ES-I3 (cell line): ENCODE measurements at regions not wholly inside any gene's neighbourhood (a gene's known extent, or its start where the extent isn't known, plus 50 kb on each side); places are given as distances from the start of the nearest gene placed in this dataset.

Experiments used
- H3K36me3 ChIP-seq: 2 replicates; pipeline ENCODE4 v1.6.1; 2013; ENCODE audit warnings: mild to moderate bottlenecking, low read length, control low read depth, moderate library complexity; ENCODE audit not compliant: insufficient read depth
- H3K4me1 ChIP-seq: 2 replicates; pipeline ENCODE4 v1.6.1; 2013; ENCODE audit warnings: mild to moderate bottlenecking, control low read depth, low read length; ENCODE audit not compliant: insufficient read depth
- H3K9ac ChIP-seq: 2 replicates; pipeline ENCODE4 v1.6.1; 2013; ENCODE audit warnings: low read depth, mild to moderate bottlenecking, low read length, moderate library complexity
- H3K9me3 ChIP-seq: 2 replicates; pipeline ENCODE4 v1.6.1; 2013; ENCODE audit warnings: mild to moderate bottlenecking, low read length, moderate library complexity; ENCODE audit not compliant: control insufficient read depth, insufficient read depth

DNA sequence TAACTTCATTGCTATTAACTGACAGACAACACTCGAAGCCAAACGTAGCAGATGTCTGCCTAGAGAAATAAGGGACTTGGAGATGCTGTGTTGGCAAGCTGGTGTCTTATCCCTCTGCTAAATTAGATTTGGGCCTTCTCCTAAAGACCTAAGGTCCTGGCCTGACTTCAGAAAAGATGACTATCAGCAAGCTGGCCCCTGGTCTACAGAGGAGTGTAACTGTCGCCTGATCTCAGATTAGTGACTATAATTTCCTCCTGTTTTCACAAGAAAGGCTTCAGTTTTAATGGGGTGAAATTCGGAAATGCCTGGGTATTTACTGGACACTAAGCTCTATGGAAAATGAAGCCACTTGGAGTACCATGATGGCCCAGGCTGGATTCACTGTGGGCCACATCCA lies 53.1 kb upstream of the SLC7A14 start:
- H3K36me3 ChIP-seq, result no peaks in the 10 kb centered on the region
- H3K9ac ChIP-seq, result no peak overlapping the region
- peaks cover 6% of the 10 kb centered on the region; the same call in 1 of the 2 replicates for H3K4me1 ChIP-seq
- no peaks in the 10 kb centered on the region for H3K9me3 ChIP-seq

DNA sequence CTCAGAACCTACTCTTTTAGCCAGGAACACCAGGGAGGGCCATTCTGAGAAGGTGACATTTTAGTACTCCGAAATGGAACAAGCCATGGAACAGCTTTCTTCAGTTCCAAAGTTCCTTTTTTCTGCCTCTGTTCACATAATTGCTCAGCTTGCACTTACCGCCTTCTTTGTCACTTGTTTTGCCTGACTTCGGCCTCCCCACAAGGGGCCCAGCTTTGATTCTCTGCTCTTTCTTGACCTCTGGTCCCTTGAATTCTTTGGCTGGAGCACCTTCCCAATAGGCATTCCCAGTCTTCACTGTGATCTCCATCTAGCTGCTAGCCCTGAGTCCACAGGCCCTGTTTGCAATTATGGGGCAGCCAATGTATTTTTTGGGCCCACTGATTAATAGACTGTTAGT lies 51.4 kb upstream of the SLC7A14 start:
- Histone ChIP-seq H3K9me3 (no peaks in the 10 kb centered on the region), H3K36me3 (no peaks in the 10 kb centered on the region), H3K9ac (no peak overlapping the region), H3K4me1 (peaks cover 6% of the 10 kb centered on the region; the same call in 1 of the 2 replicates)

DNA sequence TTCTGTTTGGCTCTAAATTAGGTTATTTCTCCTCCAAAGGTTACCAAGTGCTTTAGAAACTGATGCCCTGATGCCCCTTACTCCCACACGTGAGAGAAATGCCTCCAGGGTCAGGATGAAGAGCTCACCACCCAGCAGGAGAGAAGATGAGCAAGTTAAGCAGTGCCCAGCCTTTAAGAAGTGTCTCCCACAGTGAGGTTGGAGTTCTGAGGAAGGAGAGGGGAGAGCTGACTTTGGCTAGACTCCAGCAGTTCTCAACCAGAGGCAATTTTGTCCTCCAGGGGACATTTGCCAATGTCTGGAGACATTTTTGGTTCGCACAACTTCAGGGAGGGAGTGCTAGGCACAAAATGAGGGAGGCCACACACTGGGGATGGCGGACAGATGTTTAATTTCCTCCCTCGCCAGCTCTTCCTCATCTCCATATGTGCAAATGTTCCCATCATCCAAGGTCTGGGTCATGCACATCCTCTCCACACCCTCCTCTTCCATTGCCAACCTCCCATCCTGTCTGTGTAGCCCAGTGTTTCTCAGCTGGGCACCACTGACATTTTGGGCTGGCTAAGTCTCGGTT lies 50.6 kb upstream of the SLC7A14 start:
- no peaks in the 10 kb centered on the region for H3K36me3 ChIP-seq
- H3K4me1 ChIP-seq, result peaks cover 6% of the 10 kb centered on the region; the same call in 1 of the 2 replicates
- no peaks in the 10 kb centered on the region for H3K9me3 ChIP-seq
- H3K9ac ChIP-seq, result no peak overlapping the region
